ENCODE measurements at regions not wholly inside any gene's neighbourhood (a gene's known extent, or its start where the extent isn't known, plus 50 kb on each side); places are given as distances from the start of the nearest gene placed in this dataset.

GRCh38 chr11:45379162-45379863 lies 93.2 kb upstream of the SYT13 start:
- Histone ChIP-seq H3K4me2 (ENCODE audit: low read length) (no peak overlapping the region), H3K9me3 (ENCODE audit: insufficient read depth, low read length) (no peaks in the 10 kb centered on the region), H3K27me3 (ENCODE audit: low read depth, low read length) (peaks cover 51% of the 10 kb centered on the region), H3K4me1 (ENCODE audit: low read length) (peaks cover 11% of the 10 kb centered on the region), H3K79me2 (ENCODE audit: low read length) (no peaks in the 10 kb centered on the region), H3K36me3 (replicated peaks; ENCODE audit: low read depth, low read length) (no peaks in the 10 kb centered on the region), H3K9ac (ENCODE audit: low read length) (no peak overlapping the region), H3K4me3 (ENCODE audit: low read length) (no peak overlapping the region), H4K20me1 (ENCODE audit: insufficient read depth, low read length) (no peaks in the 10 kb centered on the region), H2AFZ (ENCODE audit: low read depth, low read length) (no peak overlapping the region), H3K27ac (ENCODE audit: low read length) (no peak overlapping the region)
- TF ChIP-seq CTCF (IDR thresholded peaks at IDR 0.05; ENCODE audit: low read depth, low read length) (no peak), EZH2phosphoT487 (IDR thresholded peaks at IDR 0.05; ENCODE audit: low read depth) (no peak)

GRCh38 chr11:45378516-45378915 lies 92.4 kb upstream of the SYT13 start:
- H4K20me1 ChIP-seq (ENCODE audit: insufficient read depth, low read length), result no peaks in the 10 kb centered on the region
- H3K9ac ChIP-seq (ENCODE audit: low read length), result no peak overlapping the region
- TF ChIP-seq EZH2phosphoT487 (IDR thresholded peaks at IDR 0.05; ENCODE audit: low read depth), result no peak
- no peak for TF ChIP-seq CTCF (IDR thresholded peaks at IDR 0.05; ENCODE audit: low read depth, low read length)
- no peaks in the 10 kb centered on the region for H3K9me3 ChIP-seq (ENCODE audit: insufficient read depth, low read length)
- no peak overlapping the region for H2AFZ ChIP-seq (ENCODE audit: low read depth, low read length)
- no peaks in the 10 kb centered on the region for H3K36me3 ChIP-seq (replicated peaks; ENCODE audit: low read depth, low read length)
- peaks cover 11% of the 10 kb centered on the region for H3K4me1 ChIP-seq (ENCODE audit: low read length)
- H3K4me3 ChIP-seq (ENCODE audit: low read length), result no peak overlapping the region
- H3K27me3 ChIP-seq (ENCODE audit: low read depth, low read length), result peaks cover 51% of the 10 kb centered on the region
- no peaks in the 10 kb centered on the region for H3K79me2 ChIP-seq (ENCODE audit: low read length)
- no peak overlapping the region for H3K27ac ChIP-seq (ENCODE audit: low read length)
- no peak overlapping the region for H3K4me2 ChIP-seq (ENCODE audit: low read length)

- peaks cover 14% of the 10 kb centered on the region for H3K4me1 ChIP-seq (ENCODE audit: low read length)
- no peaks in the 10 kb centered on the region for H3K9me3 ChIP-seq (ENCODE audit: insufficient read depth, low read length)
- no peaks in the 10 kb centered on the region for H3K36me3 ChIP-seq (replicated peaks; ENCODE audit: low read depth, low read length)
- H3K4me3 ChIP-seq (ENCODE audit: low read length), result no peak overlapping the region
- no peak overlapping the region for H2AFZ ChIP-seq (ENCODE audit: low read depth, low read length)
- no peaks in the 10 kb centered on the region for H4K20me1 ChIP-seq (ENCODE audit: insufficient read depth, low read length)
- TF ChIP-seq EZH2phosphoT487 (IDR thresholded peaks at IDR 0.05; ENCODE audit: low read depth), result no peak
- no peak for TF ChIP-seq CTCF (IDR thresholded peaks at IDR 0.05; ENCODE audit: low read depth, low read length)
- H3K27me3 ChIP-seq (ENCODE audit: low read depth, low read length), result peaks cover 49% of the 10 kb centered on the region
- H3K79me2 ChIP-seq (ENCODE audit: low read length), result no peaks in the 10 kb centered on the region
- H3K4me2 ChIP-seq (ENCODE audit: low read length), result no peak overlapping the region
- H3K27ac ChIP-seq (ENCODE audit: low read length), result no peak overlapping the region
- H3K9ac ChIP-seq (ENCODE audit: low read length), result no peak overlapping the region
These were observed 88.5 kb upstream of the SYT13 start for GRCh38 chr11:45374653-45375059.

GRCh38 chr11:45374130-45374529 lies 88.0 kb upstream of the SYT13 start:
- Histone ChIP-seq H3K79me2 (ENCODE audit: low read length) (no peaks in the 10 kb centered on the region), H3K9me3 (ENCODE audit: insufficient read depth, low read length) (no peaks in the 10 kb centered on the region), H4K20me1 (ENCODE audit: insufficient read depth, low read length) (no peaks in the 10 kb centered on the region), H3K36me3 (replicated peaks; ENCODE audit: low read depth, low read length) (no peaks in the 10 kb centered on the region), H3K4me3 (ENCODE audit: low read length) (no peak overlapping the region), H3K4me2 (ENCODE audit: low read length) (no peak overlapping the region), H3K4me1 (ENCODE audit: low read length) (peaks cover 11% of the 10 kb centered on the region), H3K27ac (ENCODE audit: low read length) (no peak overlapping the region), H2AFZ (ENCODE audit: low read depth, low read length) (no peak overlapping the region), H3K9ac (ENCODE audit: low read length) (no peak overlapping the region), H3K27me3 (ENCODE audit: low read depth, low read length) (peaks cover 53% of the 10 kb centered on the region)
- TF ChIP-seq CTCF (IDR thresholded peaks at IDR 0.05; ENCODE audit: low read depth, low read length) (no peak), EZH2phosphoT487 (IDR thresholded peaks at IDR 0.05; ENCODE audit: low read depth) (no peak)

Measured in OCI-LY3 (cell line).